CD14-positive monocyte (primary cell): ENCODE measurements at regions not wholly inside any gene's neighbourhood (a gene's known extent, or its start where the extent isn't known, plus 50 kb on each side); places are given as distances from the start of the nearest gene placed in this dataset.

Experiments used
- DNase-seq, 3 donors: peaks; one replicate each; pipeline ENCODE4 v3.0.0-alpha.2; 2011 to 2022
- H2AFZ ChIP-seq: 2 replicates; pipeline ENCODE4 v1.6.0; 2012; ENCODE audit warnings: mild to moderate bottlenecking, low read depth, low read length, inconsistent platforms; ENCODE audit not compliant: insufficient read depth, poor library complexity, severe bottlenecking
- H3K27ac ChIP-seq, 2 donors: 1 replicate in 1 of 2; 2 replicates in 1 of 2; pipeline ENCODE4 v1.5.1; 2012 to 2013; ENCODE audit warnings: low read length in 2 of 2, control low read depth in 1 of 2, inconsistent platforms in 1 of 2, low read depth in 1 of 2, mild to moderate bottlenecking in 1 of 2
- H3K27me3 ChIP-seq, 2 donors: one replicate each; pipeline versions ENCODE4 v1.6.0 to v1.6.1; 2011 to 2013; ENCODE audit warnings: low read length in 2 of 2; ENCODE audit not compliant: control insufficient read depth in 2 of 2, insufficient read depth in 2 of 2
- H3K36me3 ChIP-seq, 2 donors: replicated peaks in 1 of 2; 1 replicate in 1 of 2; 2 replicates in 1 of 2; pipeline versions ENCODE4 v1.5.1 to v1.6.1; 2012 to 2013; ENCODE audit warnings: low read length in 2 of 2, control low read depth in 1 of 2, inconsistent platforms in 1 of 2, mild to moderate bottlenecking in 1 of 2; ENCODE audit not compliant: insufficient read depth in 2 of 2, control insufficient read depth in 1 of 2
- H3K4me1 ChIP-seq, 2 donors: 1 replicate in 1 of 2; 2 replicates in 1 of 2; pipeline versions ENCODE4 v1.5.1 to v1.6.1; 2012 to 2013; ENCODE audit warnings: low read length in 2 of 2, control low read depth in 1 of 2, inconsistent platforms in 1 of 2, mild to moderate bottlenecking in 1 of 2, moderate library complexity in 1 of 2; ENCODE audit not compliant: insufficient read depth in 2 of 2, control insufficient read depth in 1 of 2
- H3K4me2 ChIP-seq: replicated peaks from 2 replicates; pipeline ENCODE3; 2012; ENCODE audit warnings: low read length, moderate library complexity, mild to moderate bottlenecking; ENCODE audit not compliant: poor library complexity, severe bottlenecking; ENCODE audit errors: extremely low read depth
- H3K4me3 ChIP-seq, 3 experiments: fragments of 200-600 bp in 1 of 3; sonication (generic) in 1 of 3; replicated peaks in 1 of 3; 1 replicate in 2 of 3; 2 replicates in 1 of 3; pipeline ENCODE4 v1.5.1; 2011 to 2013; ENCODE audit warnings: low read length in 3 of 3, mild to moderate bottlenecking in 3 of 3, control low read depth in 2 of 3, low read depth in 2 of 3, inconsistent platforms in 1 of 3, moderate library complexity in 1 of 3
- H3K79me2 ChIP-seq: 2 replicates; pipeline ENCODE4 v1.6.0; 2012; ENCODE audit warnings: mild to moderate bottlenecking, control low read depth, inconsistent platforms, low read length, moderate library complexity; ENCODE audit not compliant: insufficient read depth
- H3K9ac ChIP-seq: 2 replicates; pipeline ENCODE4 v1.6.0; 2017; ENCODE audit warnings: low read length, mild to moderate bottlenecking; ENCODE audit not compliant: insufficient read depth, poor library complexity, severe bottlenecking
- H3K9me3 ChIP-seq, 2 donors: replicated peaks in 1 of 2; 1 replicate in 1 of 2; 2 replicates in 1 of 2; pipeline versions ENCODE4 v1.5.1 to v1.6.1; 2012 to 2013; ENCODE audit warnings: low read length in 2 of 2, control low read depth in 1 of 2; ENCODE audit not compliant: control insufficient read depth in 1 of 2, insufficient read depth in 1 of 2
- H4K20me1 ChIP-seq: 2 replicates; pipeline ENCODE4 v1.6.0; 2012; ENCODE audit warnings: mild to moderate bottlenecking, low read length, control low read depth, moderate library complexity; ENCODE audit not compliant: insufficient read depth
- H3K27ac Mint-ChIP-seq, 7 donors: one replicate each; pipeline ENCODE4 v1.8.0; 2020; ENCODE audit warnings: mild to moderate bottlenecking in 7 of 7, mixed read lengths in 7 of 7, moderate library complexity in 6 of 7, inconsistent platforms in 2 of 7
- H3K27me3 Mint-ChIP-seq, 3 donors: one replicate each; pipeline ENCODE4 v1.8.0; 2021 to 2022; ENCODE audit warnings: low read depth in 3 of 3, mild to moderate bottlenecking in 3 of 3, mixed read lengths in 3 of 3, moderate library complexity in 3 of 3, inconsistent platforms in 1 of 3
- H3K36me3 Mint-ChIP-seq, 2 donors: one replicate each; pipeline ENCODE4 v1.8.0; 2020; ENCODE audit warnings: mixed read lengths in 2 of 2, inconsistent platforms in 1 of 2, mild to moderate bottlenecking in 1 of 2
- H3K4me1 Mint-ChIP-seq: one replicate; pipeline ENCODE4 v1.8.0; 2020; ENCODE audit warnings: mild to moderate bottlenecking, mixed read lengths
- H3K4me3 Mint-ChIP-seq, 2 donors: one replicate each; pipeline ENCODE4 v1.8.0; 2020; ENCODE audit warnings: mild to moderate bottlenecking in 2 of 2, mixed read lengths in 2 of 2, moderate library complexity in 1 of 2
- H3K9me3 Mint-ChIP-seq, 7 donors: one replicate each; pipeline ENCODE4 v1.8.0; 2020 to 2022; ENCODE audit warnings: mixed read lengths in 7 of 7, mild to moderate bottlenecking in 6 of 7, moderate library complexity in 6 of 7, inconsistent platforms in 2 of 7
- CTCF ChIP-seq: fragments of 200-600 bp; IDR thresholded peaks from one replicate; pipeline ENCODE4 v1.8.0; 2022; ENCODE audit warnings: antibody characterized with exemption, mild to moderate bottlenecking
- WGBS: methylation state at CpG from one replicate; pipeline ENCODE4 v1.1.5; 2013; ENCODE audit warnings: missing lambda C conversion rate; ENCODE audit not compliant: insufficient coverage; 5-methylcytosine and 5-hydroxymethylcytosine counted together
- intact Hi-C, 2 donors: fragments of 100-400 bp; cut with micrococcal nuclease; formaldehyde crosslinking; loops; one replicate each; pipeline versions ENCODE4 v1.15.0 to v1.15.1; 2023

DNA sequence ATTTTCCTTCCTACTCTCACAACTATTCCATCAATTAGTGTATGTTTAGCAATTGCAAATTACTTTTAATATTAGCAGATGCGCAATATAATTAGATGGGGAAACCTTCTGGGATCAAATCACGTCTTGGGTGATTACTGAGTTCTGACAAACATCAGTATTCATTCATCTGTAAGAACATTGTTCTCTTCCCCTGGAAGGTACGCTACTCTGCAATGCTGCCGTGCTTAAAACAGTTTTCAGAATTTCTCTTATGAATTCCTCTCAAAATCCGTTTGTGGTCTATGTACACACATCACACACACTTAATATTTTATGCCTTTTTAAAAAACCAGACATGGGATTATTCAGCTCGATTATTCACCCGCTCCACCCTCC is 237.5 kb upstream of the NEBL start:
- H3K27ac Mint-ChIP-seq, result no peak overlapping the region
- peaks cover 0 to 2% of the 10 kb centered on the region in 2 donors for H3K36me3 Mint-ChIP-seq
- no peak overlapping the region for H3K27ac ChIP-seq
- H3K4me2 ChIP-seq, result no peak overlapping the region
- H3K9me3 ChIP-seq, result no peaks in the 10 kb centered on the region
- TF ChIP-seq CTCF, result no peak
- H3K9ac ChIP-seq, result no peak overlapping the region
- no peak overlapping the region for H3K4me3 Mint-ChIP-seq
- H3K27me3 Mint-ChIP-seq, result peaks cover 1 to 5% (median 3%) of the 10 kb centered on the region in 3 donors
- no peaks in the 10 kb centered on the region for H3K4me1 ChIP-seq
- no peaks in the 10 kb centered on the region for H3K79me2 ChIP-seq
- intact Hi-C loops, result no loop called here
- no peak for DNase-seq
- H2AFZ ChIP-seq, result no peak overlapping the region
- no peaks in the 10 kb centered on the region for H3K27me3 ChIP-seq
- H3K4me3 ChIP-seq, result no peak overlapping the region
- no peaks in the 10 kb centered on the region for H3K4me1 Mint-ChIP-seq
- no peaks in the 10 kb centered on the region for H3K36me3 ChIP-seq
- no peaks in the 10 kb centered on the region for H4K20me1 ChIP-seq
- WGBS, result 95% methylated on average over 6 of the region's 7 CpGs
- H3K9me3 Mint-ChIP-seq, result peaks cover 0 to 17% (median 2%) of the 10 kb centered on the region in 7 donors

- no peaks in the 10 kb centered on the region for H3K79me2 ChIP-seq
- 100% methylated on average over 1 of the region's 3 CpGs for WGBS
- no peaks in the 10 kb centered on the region for H4K20me1 ChIP-seq
- H3K27ac ChIP-seq, result no peak overlapping the region
- H3K4me1 ChIP-seq, result no peaks in the 10 kb centered on the region
- H3K9ac ChIP-seq, result no peak overlapping the region
- no peak for TF ChIP-seq CTCF
- intact Hi-C loops, result no loop called here
- Mint-ChIP-seq H3K27ac (no peak overlapping the region), H3K4me1 (no peaks in the 10 kb centered on the region), H3K36me3 (no peaks in the 10 kb centered on the region), H3K9me3 (peaks cover 0 to 10% (median 0%) of the 10 kb centered on the region in 7 donors), H3K4me3 (no peak overlapping the region), H3K27me3 (peaks cover 3 to 5% (median 4%) of the 10 kb centered on the region in 3 donors)
- H3K36me3 ChIP-seq, result no peaks in the 10 kb centered on the region
- no peak overlapping the region for H3K4me2 ChIP-seq
- no peak overlapping the region for H3K4me3 ChIP-seq
- H3K9me3 ChIP-seq, result no peaks in the 10 kb centered on the region
- no peaks in the 10 kb centered on the region for H3K27me3 ChIP-seq
- DNase-seq, result no peak
- H2AFZ ChIP-seq, result no peak overlapping the region
Observed at GRCh38 chr10:21130683-21131442, 233.8 kb upstream of the NEBL start.
